COLO829 (cell line): ENCODE measurements at regions not wholly inside any gene's neighbourhood (a gene's known extent, or its start where the extent isn't known, plus 50 kb on each side); places are given as distances from the start of the nearest gene placed in this dataset.
"Not testable (repeated sequence)": the region's sequence is repeated elsewhere in the genome, so short reads cannot be mapped to it uniquely, and the experiment has no call there.

Experiments used
- DNase-seq: peaks from one replicate; pipeline ENCODE4 v3.0.0; 2012; ENCODE audit warnings: low spot score

DNA sequence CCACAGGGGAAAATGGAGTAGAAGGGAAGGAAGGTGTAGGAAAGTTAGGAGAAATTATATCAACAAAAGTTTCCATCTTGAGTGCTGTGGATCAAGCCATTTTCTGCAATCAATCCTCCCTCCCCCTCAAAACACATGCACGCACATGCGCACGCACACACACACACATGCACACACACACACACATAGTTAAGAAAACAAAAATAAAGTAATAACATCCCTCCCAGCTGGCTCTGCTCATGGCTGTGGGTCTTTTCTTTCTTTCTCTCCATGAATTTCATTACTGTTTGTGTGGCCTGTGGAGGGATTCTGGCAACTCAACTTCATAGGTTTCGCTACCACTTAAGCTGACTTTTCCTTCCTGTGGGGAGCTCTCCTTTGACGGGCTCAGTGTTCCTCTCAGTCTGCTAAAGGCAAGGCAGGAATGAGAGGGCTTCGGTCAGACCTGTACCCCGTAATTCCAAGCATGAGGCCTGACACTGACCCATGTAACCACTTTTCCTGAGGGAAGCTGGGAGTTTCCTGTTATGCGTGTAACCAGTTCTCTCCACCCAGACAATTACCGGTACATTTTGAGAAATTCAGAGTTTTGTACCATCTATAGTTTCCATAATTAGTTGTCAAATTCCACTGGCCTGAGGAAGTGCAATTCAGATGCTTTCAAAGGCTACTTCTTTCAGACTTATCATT is 79.8 kb downstream of the ZNF92 start:
- no peak for DNase-seq

- DNase-seq = no peak
Measured at GRCh38 chr7:65454469-65454868, 80.8 kb downstream of the ZNF92 start.

GRCh38 chr7:65455050-65455449 is 81.4 kb downstream of the ZNF92 start:
- DNase-seq = not testable (repeated sequence)

DNA sequence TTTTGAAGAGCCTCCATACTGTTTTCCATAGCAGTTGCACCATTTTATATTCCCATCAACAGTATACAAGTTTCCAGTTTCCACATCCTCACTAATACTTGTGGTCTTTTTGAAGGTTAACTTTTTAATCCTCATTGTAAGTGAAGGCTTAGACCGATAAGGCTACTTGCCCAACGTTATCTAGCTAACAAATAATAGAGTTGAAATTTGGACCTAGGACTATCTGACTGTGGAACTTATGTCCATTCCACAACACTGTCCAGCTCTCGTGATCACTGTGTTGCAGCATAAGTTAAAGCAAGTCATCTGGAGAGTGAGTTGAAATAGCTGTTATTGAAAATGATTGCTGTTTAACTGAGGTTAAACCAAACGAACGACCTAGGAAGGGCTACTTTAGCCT is 84.0 kb downstream of the ZNF92 start:
- DNase-seq = no peak

DNA sequence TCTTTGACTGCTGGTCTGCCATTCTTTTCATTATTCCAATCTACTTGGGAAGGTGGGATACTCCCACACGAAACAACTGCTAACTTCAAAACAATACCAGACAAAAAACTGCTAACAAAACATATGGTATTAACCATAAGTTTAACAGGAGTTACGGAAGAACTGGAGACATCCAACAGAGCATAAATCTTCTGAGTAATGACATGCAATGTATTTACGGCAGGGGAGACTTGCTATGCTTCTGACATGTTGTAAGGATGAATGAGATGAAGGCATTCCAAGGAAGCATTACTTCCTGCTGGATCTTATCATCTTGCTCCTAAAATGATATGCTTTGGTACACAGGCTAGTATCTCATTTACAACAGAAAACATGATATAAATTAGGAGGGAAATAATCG is 85.8 kb downstream of the ZNF92 start:
- no peak for DNase-seq

GRCh38 chr7:65462148-65462716 is 88.6 kb downstream of the ZNF92 start:
- DNase-seq = no peak

DNA sequence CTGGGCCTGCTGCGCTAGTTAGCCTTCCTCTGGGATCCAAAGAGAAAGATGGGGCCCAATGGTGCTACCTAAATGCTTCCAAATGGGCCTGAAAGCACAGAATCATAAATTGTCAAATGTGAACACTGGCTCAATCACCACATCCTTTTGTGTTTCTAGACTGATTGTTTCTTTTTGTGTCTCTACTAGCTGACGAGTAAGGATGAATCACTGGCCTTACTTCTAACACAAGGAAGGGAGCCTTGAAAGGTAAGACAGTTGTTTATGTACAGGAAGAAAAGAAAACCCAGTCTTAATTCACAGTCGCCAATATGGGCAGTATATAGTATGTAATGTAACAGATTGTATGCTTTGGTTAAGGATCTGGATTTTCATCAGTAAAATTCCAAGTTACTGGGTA is 89.5 kb downstream of the ZNF92 start:
- no peak for DNase-seq

- DNase-seq = not testable (repeated sequence)
Measured at GRCh38 chr7:65469919-65470558, 96.4 kb downstream of the ZNF92 start.

GRCh38 chr7:65471587-65471986 is 97.9 kb downstream of the ZNF92 start:
- no peak for DNase-seq

DNA sequence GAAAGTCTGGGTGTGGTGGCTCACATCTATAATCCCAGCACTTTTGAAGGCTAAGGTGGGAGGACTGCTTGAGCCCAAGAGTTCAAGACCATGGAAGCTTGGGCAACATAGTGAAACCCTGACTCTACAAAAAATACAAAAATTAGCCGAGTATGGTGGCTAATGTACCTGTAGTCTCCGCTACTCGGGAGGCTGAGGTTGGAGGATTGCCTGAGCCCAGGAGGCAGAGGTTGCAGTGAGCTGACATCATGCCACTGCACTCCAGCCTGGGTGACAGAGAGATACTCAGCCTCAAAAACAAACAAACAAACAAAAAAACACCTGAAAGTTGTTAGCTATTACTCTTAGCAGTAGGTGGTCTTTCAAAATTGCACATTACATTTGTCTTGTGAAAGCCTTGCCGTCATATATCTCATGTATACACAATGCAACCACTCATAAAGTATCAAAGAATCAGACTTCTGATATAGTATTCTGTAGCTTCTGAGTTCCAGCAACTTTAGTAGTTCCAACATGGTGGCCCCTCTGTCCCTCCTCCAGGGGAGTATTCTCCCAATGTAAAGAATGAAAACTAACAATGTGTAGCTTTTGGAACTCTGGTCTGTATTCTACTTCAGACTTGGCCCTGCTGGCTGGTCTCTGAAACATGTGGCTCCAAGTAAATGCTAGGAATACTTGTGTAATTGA is 101.5 kb downstream of the ZNF92 start:
- no peak for DNase-seq

GRCh38 chr7:65475734-65476319 is 102.2 kb downstream of the ZNF92 start:
- peak; percentile 66 for DNase-seq

GRCh38 chr7:65477326-65477725 is 103.7 kb downstream of the ZNF92 start:
- DNase-seq = peak; percentile 47

GRCh38 chr7:65489260-65489767 is 115.7 kb downstream of the ZNF92 start:
- DNase-seq = no peak

- DNase-seq = not testable (repeated sequence)
Measured at GRCh38 chr7:65496697-65497096, 123.0 kb downstream of the ZNF92 start.

- DNase-seq = no peak
Measured at GRCh38 chr7:65503434-65504152, 129.9 kb downstream of the ZNF92 start.

DNA sequence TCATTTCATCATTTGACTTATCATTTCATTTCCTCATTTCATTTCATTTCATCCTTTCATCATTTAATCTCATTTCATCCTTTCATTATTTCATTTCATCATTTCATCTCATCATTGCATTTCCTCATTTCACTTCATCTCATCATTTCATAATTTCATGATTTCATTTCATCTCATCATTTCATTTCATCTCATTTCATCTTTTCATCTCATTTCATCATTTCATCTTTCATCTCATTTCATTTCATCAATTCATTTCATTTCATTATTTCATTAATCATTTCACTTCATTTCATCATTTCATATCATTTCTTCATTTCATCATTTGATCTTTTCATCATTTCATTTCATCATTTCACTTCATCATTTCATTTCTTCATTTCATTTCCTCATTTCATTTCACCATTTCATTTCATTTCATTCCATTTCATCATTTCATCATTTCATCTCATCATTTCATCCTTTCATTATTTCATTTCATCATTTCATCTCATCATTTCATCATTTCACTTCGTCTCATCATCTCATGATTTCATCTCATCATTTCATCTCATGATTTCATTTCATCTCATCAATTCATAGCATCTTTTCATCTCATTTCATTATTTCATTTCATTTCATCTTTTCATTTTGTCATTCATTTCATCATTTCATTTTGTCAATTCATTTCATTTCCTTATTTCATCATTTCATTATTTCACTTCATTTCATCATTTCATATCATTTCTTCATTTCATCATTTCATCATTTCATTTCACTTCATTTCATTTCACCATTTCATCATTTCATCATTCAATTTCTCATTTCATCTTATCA is 131.1 kb downstream of the ZNF92 start:
- DNase-seq = not testable (repeated sequence)

DNA sequence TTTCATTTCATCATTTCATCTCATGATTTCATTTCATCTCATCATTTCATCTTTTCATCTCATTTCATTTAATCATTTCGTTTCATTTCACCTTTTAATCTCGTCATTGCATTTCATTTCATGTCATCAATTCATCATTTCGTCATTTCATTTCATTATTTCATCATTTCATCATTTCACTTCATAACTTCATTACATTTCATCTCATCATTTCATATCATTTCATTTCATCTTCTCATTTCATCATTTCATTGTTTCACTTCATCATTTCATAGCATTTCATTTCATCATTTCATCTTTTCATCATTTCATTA is 131.6 kb downstream of the ZNF92 start:
- not testable (repeated sequence) for DNase-seq

DNA sequence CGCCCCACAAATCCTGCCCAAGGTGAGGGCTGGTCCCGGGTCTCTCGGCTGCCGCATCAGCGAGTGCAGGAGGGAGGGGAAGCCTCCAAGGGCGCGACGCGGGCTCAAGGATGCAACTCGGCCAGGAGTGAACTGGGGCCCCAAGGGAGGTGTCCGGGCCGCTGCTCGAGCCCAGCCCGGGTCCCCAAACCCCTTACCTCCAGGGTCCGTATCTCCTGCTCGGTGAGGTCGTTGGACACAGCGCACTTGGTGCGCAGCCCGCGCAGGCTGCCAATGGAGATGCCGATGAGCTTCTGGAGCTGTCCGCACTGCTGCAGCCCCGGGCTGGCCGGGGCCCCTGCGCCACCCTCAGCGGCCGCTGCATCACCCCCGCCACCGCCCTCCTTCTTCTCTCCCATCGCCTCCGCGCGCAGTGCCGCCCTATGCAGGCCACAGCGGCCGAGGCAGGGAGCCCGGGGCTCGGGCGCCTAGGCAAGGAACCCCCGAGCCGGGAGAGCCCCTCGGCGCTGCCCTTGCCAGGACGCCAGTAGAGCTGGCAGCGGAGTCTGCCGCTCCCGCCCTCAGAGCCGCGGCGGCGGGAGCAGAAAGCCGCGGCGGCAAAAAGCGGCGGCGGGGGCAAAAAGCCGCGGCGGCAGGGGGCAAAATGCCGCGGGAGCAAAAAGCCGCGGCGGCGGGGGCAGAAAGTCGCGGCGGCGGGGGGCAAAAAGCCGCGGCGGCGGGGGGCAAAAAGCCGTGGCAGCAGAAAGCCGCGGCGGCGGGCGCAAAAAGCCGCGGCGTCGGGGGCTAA is 135.1 kb downstream of the ZNF92 start:
- DNase-seq = not testable (repeated sequence)

GRCh38 chr7:65509368-65510186 is 135.9 kb downstream of the ZNF92 start:
- no peak for DNase-seq
